Adipocyte (in vitro differentiated cells): ENCODE measurements at regions not wholly inside any gene's neighbourhood (a gene's known extent, or its start where the extent isn't known, plus 50 kb on each side); places are given as distances from the start of the nearest gene placed in this dataset.
"Not testable (repeated sequence)": the region's sequence is repeated elsewhere in the genome, so short reads cannot be mapped to it uniquely, and the experiment has no call there.

Source experiments
- DNase-seq: peaks from one replicate; pipeline ENCODE4 v3.0.0-alpha.2; 2015; ENCODE audit warnings: low read depth
- H3K27me3 ChIP-seq: replicated peaks from 2 replicates; pipeline ENCODE4 v1.7.0; 2013; ENCODE audit warnings: mild to moderate bottlenecking, low read length, moderate library complexity; ENCODE audit not compliant: control insufficient read depth, insufficient read depth
- H3K36me3 ChIP-seq: 2 replicates; pipeline ENCODE4 v1.7.0; 2013; ENCODE audit warnings: low read length, mild to moderate bottlenecking, moderate library complexity; ENCODE audit not compliant: control insufficient read depth, insufficient read depth, severe bottlenecking
- H3K4me1 ChIP-seq: 2 replicates; pipeline ENCODE4 v1.7.0; 2013; ENCODE audit warnings: mild to moderate bottlenecking, low read length, moderate library complexity; ENCODE audit not compliant: control insufficient read depth, insufficient read depth
- H3K4me3 ChIP-seq: 2 replicates; pipeline ENCODE4 v1.7.0; 2013; ENCODE audit warnings: mild to moderate bottlenecking, low read length, moderate library complexity
- H3K9ac ChIP-seq: 2 replicates; pipeline ENCODE4 v1.7.0; 2013; ENCODE audit warnings: mild to moderate bottlenecking, low read length, moderate library complexity
- H3K9me3 ChIP-seq: 2 replicates; pipeline ENCODE4 v1.7.0; 2013; ENCODE audit warnings: mild to moderate bottlenecking, low read length, moderate library complexity; ENCODE audit not compliant: control insufficient read depth

- no peak for DNase-seq
- no peaks in the 10 kb centered on the region for H3K27me3 ChIP-seq
Observed at GRCh38 chr4:97412331-97412730, 730.9 kb downstream of the STPG2 start.

GRCh38 chr4:97414161-97414560 lies 729.1 kb downstream of the STPG2 start:
- DNase-seq: no peak
- H3K27me3 ChIP-seq: no peaks in the 10 kb centered on the region
- peaks cover 4% of the 10 kb centered on the region for H3K9me3 ChIP-seq
- H3K4me1 ChIP-seq: no peaks in the 10 kb centered on the region
- H3K36me3 ChIP-seq: no peaks in the 10 kb centered on the region
- H3K4me3 ChIP-seq: no peak overlapping the region
- H3K9ac ChIP-seq: no peak overlapping the region

More at GRCh38 chr4:97412331-97412730, 730.9 kb downstream of the STPG2 start:
- no peak overlapping the region for H3K9ac ChIP-seq
- no peaks in the 10 kb centered on the region for H3K36me3 ChIP-seq
- H3K4me3 ChIP-seq: no peak overlapping the region
- no peaks in the 10 kb centered on the region for H3K4me1 ChIP-seq
- peaks cover 4% of the 10 kb centered on the region for H3K9me3 ChIP-seq

- no peaks in the 10 kb centered on the region for H3K27me3 ChIP-seq
- H3K4me3 ChIP-seq: no peak overlapping the region
- H3K36me3 ChIP-seq: no peaks in the 10 kb centered on the region
- DNase-seq: no peak
- no peaks in the 10 kb centered on the region for H3K4me1 ChIP-seq
- no peak overlapping the region for H3K9ac ChIP-seq
- H3K9me3 ChIP-seq: peaks cover 5% of the 10 kb centered on the region
Observed at GRCh38 chr4:97432551-97432950, 710.7 kb downstream of the STPG2 start.

GRCh38 chr4:97437998-97438705 lies 705.1 kb downstream of the STPG2 start:
- not testable (repeated sequence) for H3K9me3 ChIP-seq, H3K27me3 ChIP-seq, DNase-seq, H3K4me3 ChIP-seq, H3K36me3 ChIP-seq, H3K4me1 ChIP-seq, H3K9ac ChIP-seq

- no peak for DNase-seq
- Histone ChIP-seq H3K9ac (no peak overlapping the region), H3K36me3 (no peaks in the 10 kb centered on the region), H3K4me3 (no peak overlapping the region), H3K4me1 (no peaks in the 10 kb centered on the region), H3K9me3 (peaks cover 2% of the 10 kb centered on the region), H3K27me3 (no peaks in the 10 kb centered on the region)
Observed at GRCh38 chr4:97453186-97453585, 690.1 kb downstream of the STPG2 start.

GRCh38 chr4:97457253-97457652 lies 686.0 kb downstream of the STPG2 start:
- Histone ChIP-seq H3K4me3 (no peak overlapping the region), H3K9ac (no peak overlapping the region), H3K4me1 (no peaks in the 10 kb centered on the region), H3K36me3 (no peaks in the 10 kb centered on the region), H3K9me3 (peaks cover 2% of the 10 kb centered on the region), H3K27me3 (no peaks in the 10 kb centered on the region)
- DNase-seq: no peak

- Histone ChIP-seq H3K9me3 (no peaks in the 10 kb centered on the region), H3K27me3 (no peaks in the 10 kb centered on the region), H3K9ac (no peak overlapping the region), H3K4me1 (no peaks in the 10 kb centered on the region), H3K36me3 (no peaks in the 10 kb centered on the region), H3K4me3 (no peak overlapping the region)
- no peak for DNase-seq
Observed at GRCh38 chr4:97468272-97468671, 675.0 kb downstream of the STPG2 start.

GRCh38 chr4:97475621-97476020 lies 667.7 kb downstream of the STPG2 start:
- no peak for DNase-seq
- H3K4me1 ChIP-seq: no peaks in the 10 kb centered on the region
- no peak overlapping the region for H3K4me3 ChIP-seq
- no peaks in the 10 kb centered on the region for H3K27me3 ChIP-seq
- H3K36me3 ChIP-seq: no peaks in the 10 kb centered on the region
- H3K9ac ChIP-seq: no peak overlapping the region
- H3K9me3 ChIP-seq: no peaks in the 10 kb centered on the region

- peaks cover 1% of the 10 kb centered on the region for H3K9me3 ChIP-seq
- no peaks in the 10 kb centered on the region for H3K4me1 ChIP-seq
- H3K4me3 ChIP-seq: no peak overlapping the region
- no peak overlapping the region for H3K9ac ChIP-seq
- no peaks in the 10 kb centered on the region for H3K36me3 ChIP-seq
- no peaks in the 10 kb centered on the region for H3K27me3 ChIP-seq
- no peak for DNase-seq
Observed at GRCh38 chr4:97477974-97478373, 665.3 kb downstream of the STPG2 start.

GRCh38 chr4:97479388-97479787 lies 663.9 kb downstream of the STPG2 start:
- no peaks in the 10 kb centered on the region for H3K4me1 ChIP-seq
- peaks cover 7% of the 10 kb centered on the region for H3K9me3 ChIP-seq
- DNase-seq: no peak
- H3K27me3 ChIP-seq: no peaks in the 10 kb centered on the region
- no peaks in the 10 kb centered on the region for H3K36me3 ChIP-seq
- no peak overlapping the region for H3K9ac ChIP-seq
- no peak overlapping the region for H3K4me3 ChIP-seq

- H3K27me3 ChIP-seq: no peaks in the 10 kb centered on the region
- no peak for DNase-seq
- no peak overlapping the region for H3K9ac ChIP-seq
- H3K36me3 ChIP-seq: no peaks in the 10 kb centered on the region
- H3K4me1 ChIP-seq: no peaks in the 10 kb centered on the region
- no peaks in the 10 kb centered on the region for H3K9me3 ChIP-seq
- H3K4me3 ChIP-seq: no peak overlapping the region
Observed at GRCh38 chr4:97491856-97492255, 651.4 kb downstream of the STPG2 start.
